Fibroblast of pulmonary artery (primary cell): ENCODE measurements at regions not wholly inside any gene's neighbourhood (a gene's known extent, or its start where the extent isn't known, plus 50 kb on each side); places are given as distances from the start of the nearest gene placed in this dataset.

Experiments used
- DNase-seq: peaks from one replicate; pipeline ENCODE4 v3.0.0-alpha.2; 2010; ENCODE audit warnings: low read depth
- H3K4me3 ChIP-seq: replicated peaks from 2 replicates; pipeline ENCODE4 v1.5.1; 2011; ENCODE audit warnings: low read depth, mild to moderate bottlenecking, control low read depth, low read length, moderate library complexity
- CTCF ChIP-seq: IDR thresholded peaks from 2 replicates; pipeline ENCODE4 v1.5.1; 2011; ENCODE audit warnings: mild to moderate bottlenecking, control low read depth, low read length, inconsistent platforms; ENCODE audit errors: missing control alignments

- H3K4me3 ChIP-seq: no peak overlapping the region
- no peak for TF ChIP-seq CTCF
- DNase-seq: no peak
These were observed 407.8 kb downstream of the NKX6-1 start for GRCh38 chr4:84091266-84091665.

GRCh38 chr4:84089652-84090437, 409.2 kb downstream of the NKX6-1 start:
- TF ChIP-seq CTCF: no peak
- no peak for DNase-seq
- no peak overlapping the region for H3K4me3 ChIP-seq

- no peak for TF ChIP-seq CTCF
- no peak for DNase-seq
- no peak overlapping the region for H3K4me3 ChIP-seq
These were observed 413.1 kb downstream of the NKX6-1 start for GRCh38 chr4:84085986-84086385.

- H3K4me3 ChIP-seq: no peak overlapping the region
- TF ChIP-seq CTCF: no peak
- DNase-seq: no peak
These were observed 428.8 kb downstream of the NKX6-1 start for GRCh38 chr4:84070289-84070688.

- TF ChIP-seq CTCF: no peak
- DNase-seq: no peak
- H3K4me3 ChIP-seq: no peak overlapping the region
These were observed 435.5 kb downstream of the NKX6-1 start for GRCh38 chr4:84063619-84064018.

GRCh38 chr4:84058201-84058600, 440.9 kb downstream of the NKX6-1 start:
- no peak for DNase-seq
- no peak for TF ChIP-seq CTCF
- H3K4me3 ChIP-seq: no peak overlapping the region

- no peak for TF ChIP-seq CTCF
- no peak overlapping the region for H3K4me3 ChIP-seq
- DNase-seq: no peak
These were observed 447.5 kb downstream of the NKX6-1 start for GRCh38 chr4:84051639-84052038.
